HG03565 (cell line): ENCODE measurements at regions not wholly inside any gene's neighbourhood (a gene's known extent, or its start where the extent isn't known, plus 50 kb on each side); places are given as distances from the start of the nearest gene placed in this dataset.

ENCODE experiments used
- ATAC-seq: cut with Tn5 transposase; IDR thresholded peaks from one replicate; pipeline ENCODE4 v1.9.1; 2021; ENCODE audit warnings: mild to moderate bottlenecking, moderate library complexity; ENCODE audit not compliant: unreplicated experiment

GRCh38 chr6:144335311-144335861 lies 50.3 kb downstream of the UTRN start:
- no peak for ATAC-seq

GRCh38 chr6:144335914-144336313 lies 50.8 kb downstream of the UTRN start:
- no peak for ATAC-seq

GRCh38 chr6:144336900-144337299 lies 51.8 kb downstream of the UTRN start:
- no peak for ATAC-seq

GRCh38 chr6:144338474-144338873 lies 53.3 kb downstream of the UTRN start:
- ATAC-seq, result no peak

GRCh38 chr6:144338951-144339700 lies 54.0 kb downstream of the UTRN start:
- no peak for ATAC-seq

GRCh38 chr6:144339859-144340452 lies 54.8 kb downstream of the UTRN start:
- ATAC-seq, result no peak

- ATAC-seq, result no peak
Observed at GRCh38 chr6:144340541-144341371, 55.6 kb downstream of the UTRN start.

GRCh38 chr6:144341831-144342527 lies 56.8 kb downstream of the UTRN start:
- no peak for ATAC-seq

GRCh38 chr6:144343701-144344428 lies 58.7 kb downstream of the UTRN start:
- peak; percentile 44 for ATAC-seq

GRCh38 chr6:144344646-144345045 lies 59.5 kb downstream of the UTRN start:
- no peak for ATAC-seq

GRCh38 chr6:144345451-144345850 lies 60.3 kb downstream of the UTRN start:
- no peak for ATAC-seq

GRCh38 chr6:144346719-144347447 lies 61.7 kb downstream of the UTRN start:
- ATAC-seq, result no peak

GRCh38 chr6:144347448-144347759 lies 62.3 kb downstream of the UTRN start:
- no peak for ATAC-seq

GRCh38 chr6:144347933-144348332 lies 62.8 kb downstream of the UTRN start:
- ATAC-seq, result no peak

- no peak for ATAC-seq
Observed at GRCh38 chr6:144349690-144350527, 64.8 kb downstream of the UTRN start.

GRCh38 chr6:144350528-144350880 lies 65.4 kb downstream of the UTRN start:
- no peak for ATAC-seq

GRCh38 chr6:144351379-144352127 lies 66.4 kb downstream of the UTRN start:
- ATAC-seq, result no peak

GRCh38 chr6:144352331-144352730 lies 67.2 kb downstream of the UTRN start:
- no peak for ATAC-seq
